ENCODE measurements at regions not wholly inside any gene's neighbourhood (a gene's known extent, or its start where the extent isn't known, plus 50 kb on each side); places are given as distances from the start of the nearest gene placed in this dataset.

DNA sequence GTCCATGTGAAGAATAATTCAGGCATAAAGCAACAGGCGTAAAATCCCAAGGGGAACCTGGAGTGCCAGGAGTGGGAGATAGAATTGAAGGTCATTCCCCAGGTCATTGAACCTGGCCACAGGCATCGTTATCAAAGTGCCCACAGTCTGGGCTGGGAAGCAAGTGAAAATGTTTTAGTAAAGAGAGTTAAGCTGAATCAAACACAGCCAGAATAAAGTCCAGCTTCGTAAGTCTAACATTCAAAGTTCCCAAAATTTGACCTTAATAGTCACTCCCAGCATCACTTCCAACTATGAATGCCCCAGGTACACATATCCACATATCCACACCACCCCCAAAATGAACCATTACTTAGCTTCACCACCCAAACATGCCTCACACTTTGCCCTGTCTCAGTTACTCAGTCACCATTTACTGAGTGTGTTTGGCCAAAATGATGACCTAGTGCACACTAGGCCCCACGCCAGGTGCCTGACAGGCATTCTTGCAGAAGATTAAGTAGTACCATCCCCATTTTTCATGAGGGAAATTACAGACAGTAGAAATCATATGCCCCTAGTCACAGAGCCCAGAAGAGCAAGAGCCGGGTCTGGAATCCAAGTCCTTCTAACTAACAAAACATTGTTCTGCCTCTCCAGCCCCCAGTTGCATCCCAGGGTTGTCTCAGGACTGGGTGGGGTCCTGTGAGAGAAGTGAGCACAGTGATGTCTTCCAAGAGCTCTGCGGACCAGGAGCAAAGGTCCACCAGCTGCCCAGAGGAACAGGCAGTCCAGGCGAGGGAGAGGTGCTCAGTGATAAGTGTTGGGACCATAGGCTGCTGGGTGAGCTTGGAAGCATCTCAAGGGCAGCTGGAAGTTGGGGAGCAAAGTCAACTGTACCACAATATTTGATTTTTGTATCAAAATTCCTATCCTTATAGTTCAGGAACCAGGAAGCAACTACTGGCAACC is 65.2 kb upstream of the MYCN start (continued):
- TF ChIP-seq KDM1A (IDR thresholded peaks at IDR 0.05; ENCODE audit: borderline replicate concordance, low read length) (no peak), CTBP2 (IDR thresholded peaks at IDR 0.05; ENCODE audit: borderline replicate concordance, insufficient read depth, insufficient read length, low read length) (no peak)
